Tibial artery (tissue), 4 donors: ENCODE measurements at regions not wholly inside any gene's neighbourhood (a gene's known extent, or its start where the extent isn't known, plus 50 kb on each side); places are given as distances from the start of the nearest gene placed in this dataset.
"Not testable (repeated sequence)": the region's sequence is repeated elsewhere in the genome, so short reads cannot be mapped to it uniquely, and the experiment has no call there.

Experiments used
- DNase-seq, 2 donors: peaks; one replicate each; pipeline ENCODE4 v3.0.0-alpha.2; 2019
- H3K27ac ChIP-seq, 2 donors: fragments of 200-600 bp; sonication (generic) in 1 of 2; 1 replicate in 1 of 2; 2 replicates in 1 of 2; pipeline ENCODE4 v1.5.1; 2018 to 2019; ENCODE audit warnings: mild to moderate bottlenecking in 1 of 2
- H3K27me3 ChIP-seq, 2 donors: fragments of 200-600 bp; sonication (generic) in 1 of 2; one replicate each; pipeline versions ENCODE4 v1.5.1 to v1.6.0; 2016 to 2019
- H3K36me3 ChIP-seq, 3 donors: fragments of 200-600 bp; sonication (generic) in 2 of 3; one replicate each; pipeline ENCODE4 v1.5.1; 2016 to 2019; ENCODE audit warnings: mild to moderate bottlenecking in 2 of 3
- H3K4me1 ChIP-seq, 4 donors: fragments of 200-600 bp; sonication (generic) in 2 of 4; 1 replicate in 3 of 4; 2 replicates in 1 of 4; pipeline ENCODE4 v1.5.1; 2016 to 2019
- H3K4me3 ChIP-seq, 2 donors: fragments of 200-600 bp; sonication (generic) in 1 of 2; 1 replicate in 1 of 2; 2 replicates in 1 of 2; pipeline ENCODE4 v1.5.1; 2018 to 2019; ENCODE audit warnings: mild to moderate bottlenecking in 2 of 2
- H3K9me3 ChIP-seq, 3 donors: fragments of 200-600 bp; sonication (generic) in 1 of 3; one replicate each; pipeline ENCODE4 v1.5.1; 2016 to 2019
- CTCF ChIP-seq, 2 experiments: fragments of 200-600 bp in 1 of 2; fragments of 450-650 bp in 1 of 2; IDR thresholded peaks; one replicate each; pipeline ENCODE4 v1.5.1; 2017 to 2019; ENCODE audit warnings: antibody characterized with exemption in 2 of 2, mild to moderate bottlenecking in 1 of 2, moderate library complexity in 1 of 2
- intact Hi-C: fragments of 100-400 bp; cut with DNase I; formaldehyde crosslinking; loops from one replicate; pipeline ENCODE4 v1.15.0; 2023; ENCODE audit warnings: low total_unique reads

- Histone ChIP-seq H3K9me3 (no peaks in the 10 kb centered on the region), H3K27me3 (peaks cover 0 to 6% of the 10 kb centered on the region in 2 donors), H3K4me3 (no peak overlapping the region), H3K36me3 (no peaks in the 10 kb centered on the region), H3K4me1 (peaks cover 0 to 10% (median 0%) of the 10 kb centered on the region in 4 donors), H3K27ac (no peak overlapping the region)
- TF ChIP-seq CTCF (IDR thresholded peaks at IDR 0.05), result no peak
- peak in 1 of 2 donors; percentile 6 for DNase-seq
- intact Hi-C loops, result no loop called here
These were observed 129.1 kb upstream of the TBX3 start for GRCh38 chr12:114812858-114813761.

GRCh38 chr12:114812384-114812783, 128.4 kb upstream of the TBX3 start:
- intact Hi-C loops, result no loop called here
- Histone ChIP-seq H3K9me3 (no peaks in the 10 kb centered on the region), H3K4me1 (peaks cover 0 to 10% (median 0%) of the 10 kb centered on the region in 4 donors), H3K36me3 (no peaks in the 10 kb centered on the region), H3K27me3 (peaks cover 0 to 6% of the 10 kb centered on the region in 2 donors), H3K27ac (no peak overlapping the region), H3K4me3 (no peak overlapping the region)
- no peak for DNase-seq
- TF ChIP-seq CTCF (IDR thresholded peaks at IDR 0.05), result no peak

- Histone ChIP-seq H3K4me1 (peaks cover 0 to 10% (median 0%) of the 10 kb centered on the region in 4 donors), H3K27me3 (peaks cover 0 to 6% of the 10 kb centered on the region in 2 donors), H3K4me3 (no peak overlapping the region), H3K9me3 (no peaks in the 10 kb centered on the region), H3K27ac (no peak overlapping the region), H3K36me3 (no peaks in the 10 kb centered on the region)
- peak in 1 of 2 donors; percentile 7 for DNase-seq
- TF ChIP-seq CTCF (IDR thresholded peaks at IDR 0.05), result no peak
- intact Hi-C loops, result no loop called here
These were observed 125.1 kb upstream of the TBX3 start for GRCh38 chr12:114809097-114809496.

- H3K4me3 ChIP-seq, H3K27me3 ChIP-seq, intact Hi-C loops, H3K9me3 ChIP-seq, DNase-seq, H3K27ac ChIP-seq, H3K36me3 ChIP-seq, H3K4me1 ChIP-seq: not testable (repeated sequence)
These were observed 117.4 kb upstream of the TBX3 start for GRCh38 chr12:114801381-114801780.

GRCh38 chr12:114800566-114800965, 116.6 kb upstream of the TBX3 start:
- H3K36me3 ChIP-seq, H3K27ac ChIP-seq, H3K4me3 ChIP-seq, H3K4me1 ChIP-seq, intact Hi-C loops, H3K9me3 ChIP-seq, H3K27me3 ChIP-seq, DNase-seq: not testable (repeated sequence)

- no peak for DNase-seq
- Histone ChIP-seq H3K36me3 (no peaks in the 10 kb centered on the region), H3K9me3 (no peaks in the 10 kb centered on the region), H3K4me3 (no peak overlapping the region), H3K27ac (no peak overlapping the region), H3K27me3 (no peaks in the 10 kb centered on the region), H3K4me1 (peaks cover 0 to 5% (median 0%) of the 10 kb centered on the region in 4 donors)
- intact Hi-C loops, result no loop called here
- no peak for TF ChIP-seq CTCF (IDR thresholded peaks at IDR 0.05)
These were observed 115.9 kb upstream of the TBX3 start for GRCh38 chr12:114799574-114800487.
